Gastroesophageal sphincter (tissue), 4 donors: ENCODE measurements at regions not wholly inside any gene's neighbourhood (a gene's known extent, or its start where the extent isn't known, plus 50 kb on each side); places are given as distances from the start of the nearest gene placed in this dataset.
"Not testable (repeated sequence)": the region's sequence is repeated elsewhere in the genome, so short reads cannot be mapped to it uniquely, and the experiment has no call there.

Experiments used
- ATAC-seq: fragments of 150-250 bp; one replicate; pipeline ENCODE4 v1.9.1; 2016; ENCODE audit warnings: mild to moderate bottlenecking, moderate library complexity
- H3K27ac ChIP-seq, 4 donors: fragments of 200-600 bp; sonication (generic) in 3 of 4; 1 replicate in 3 of 4; 2 replicates in 1 of 4; pipeline ENCODE4 v1.5.1; 2016 to 2019
- H3K27me3 ChIP-seq: fragments of 200-600 bp; sonication (generic); one replicate; pipeline ENCODE4 v1.5.1; 2019
- H3K36me3 ChIP-seq, 2 donors: fragments of 200-600 bp; sonication (generic); one replicate each; pipeline ENCODE4 v1.5.1; 2019; ENCODE audit warnings: control low read depth in 1 of 2
- H3K4me1 ChIP-seq, 3 donors: fragments of 200-600 bp; sonication (generic); 1 replicate in 2 of 3; 2 replicates in 1 of 3; pipeline ENCODE4 v1.5.1; 2016 to 2019; ENCODE audit warnings: control low read depth in 2 of 3
- H3K4me3 ChIP-seq, 2 donors: fragments of 200-600 bp; sonication (generic); one replicate each; pipeline ENCODE4 v1.5.1; 2019; ENCODE audit warnings: mild to moderate bottlenecking in 1 of 2, moderate library complexity in 1 of 2
- H3K9me3 ChIP-seq, 3 donors: fragments of 200-600 bp; sonication (generic); one replicate each; pipeline ENCODE4 v1.5.1; 2017 to 2019; ENCODE audit warnings: control low read depth in 2 of 3
- POLR2AphosphoS5 ChIP-seq: sonication (generic); formaldehyde crosslinking; IDR thresholded peaks from one replicate; pipeline ENCODE4 v1.6.1; 2017; ENCODE audit warnings: antibody characterized with exemption
- WGBS, 2 donors: methylation state at CpG; one replicate each; pipeline ENCODE4 v1.1.5; 2018; ENCODE audit warnings: low coverage in 1 of 2; 5-methylcytosine and 5-hydroxymethylcytosine counted together
- TF ChIP-seq, protein P1 (sequence below), 4 experiments: fragments of 200-600 bp in 2 of 4; fragments of 450-650 bp in 2 of 4; sonication (generic) in 1 of 4; IDR thresholded peaks; one replicate each; pipeline ENCODE4 v1.5.1; 2017 to 2019; ENCODE audit warnings: antibody characterized with exemption in 4 of 4, mild to moderate bottlenecking in 2 of 4, moderate library complexity in 2 of 4

- ATAC-seq, result no peak
Measured at GRCh38 chr7:68629-69028, 123.7 kb upstream of the FAM20C start.

DNA sequence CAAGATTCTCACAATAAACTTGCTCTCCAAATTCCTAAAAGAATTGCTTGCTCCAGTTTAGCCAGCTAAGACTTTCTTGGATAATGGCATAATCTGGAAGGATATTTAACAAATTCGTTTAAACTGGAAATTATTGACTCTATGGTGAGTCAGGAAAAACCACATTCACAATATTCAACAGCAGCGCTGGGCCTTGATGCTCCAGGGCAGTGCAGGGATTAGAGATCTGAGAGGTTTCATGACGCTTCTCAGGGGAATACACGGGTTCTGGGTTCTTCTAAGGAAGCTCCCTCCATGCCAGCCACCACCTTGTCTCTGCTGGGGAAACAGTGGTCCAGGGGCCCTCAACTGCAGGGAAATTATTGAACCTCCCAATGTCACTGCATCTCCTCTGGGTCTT is 123.3 kb upstream of the FAM20C start:
- not testable (repeated sequence) for H3K4me3 ChIP-seq, H3K9me3 ChIP-seq, ATAC-seq, H3K27me3 ChIP-seq, H3K36me3 ChIP-seq
- H3K4me1 ChIP-seq, result peaks cover 0 to 24% (median 12%) of the 10 kb centered on the region in 3 donors
- WGBS, 2 donors, result no CpG with 5 or more reads among the region's 4 CpGs
- peak overlapping the region in 2 of 4 donors; percentile 48 to 70 for H3K27ac ChIP-seq

More at GRCh38 chr7:68629-69028, 123.7 kb upstream of the FAM20C start:
- H3K36me3 ChIP-seq, result no peaks in the 10 kb centered on the region
- TF ChIP-seq POLR2AphosphoS5, result no peak
- TF ChIP-seq, protein P1, sequence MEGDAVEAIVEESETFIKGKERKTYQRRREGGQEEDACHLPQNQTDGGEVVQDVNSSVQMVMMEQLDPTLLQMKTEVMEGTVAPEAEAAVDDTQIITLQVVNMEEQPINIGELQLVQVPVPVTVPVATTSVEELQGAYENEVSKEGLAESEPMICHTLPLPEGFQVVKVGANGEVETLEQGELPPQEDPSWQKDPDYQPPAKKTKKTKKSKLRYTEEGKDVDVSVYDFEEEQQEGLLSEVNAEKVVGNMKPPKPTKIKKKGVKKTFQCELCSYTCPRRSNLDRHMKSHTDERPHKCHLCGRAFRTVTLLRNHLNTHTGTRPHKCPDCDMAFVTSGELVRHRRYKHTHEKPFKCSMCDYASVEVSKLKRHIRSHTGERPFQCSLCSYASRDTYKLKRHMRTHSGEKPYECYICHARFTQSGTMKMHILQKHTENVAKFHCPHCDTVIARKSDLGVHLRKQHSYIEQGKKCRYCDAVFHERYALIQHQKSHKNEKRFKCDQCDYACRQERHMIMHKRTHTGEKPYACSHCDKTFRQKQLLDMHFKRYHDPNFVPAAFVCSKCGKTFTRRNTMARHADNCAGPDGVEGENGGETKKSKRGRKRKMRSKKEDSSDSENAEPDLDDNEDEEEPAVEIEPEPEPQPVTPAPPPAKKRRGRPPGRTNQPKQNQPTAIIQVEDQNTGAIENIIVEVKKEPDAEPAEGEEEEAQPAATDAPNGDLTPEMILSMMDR (IDR thresholded peaks at IDR 0.05), result peak in 2 of 4 experiments; percentile 12 to 14
- 77 to 96% methylated on average over 5 to 6 of the region's 17 CpGs for WGBS, 2 donors
- peak overlapping the region in 2 of 4 donors; percentile 48 to 70 for H3K27ac ChIP-seq
- no peaks in the 10 kb centered on the region for H3K9me3 ChIP-seq
- H3K4me1 ChIP-seq, result peaks cover 0 to 28% (median 12%) of the 10 kb centered on the region in 3 donors
- no peak overlapping the region for H3K4me3 ChIP-seq
- H3K27me3 ChIP-seq, result no peaks in the 10 kb centered on the region

DNA sequence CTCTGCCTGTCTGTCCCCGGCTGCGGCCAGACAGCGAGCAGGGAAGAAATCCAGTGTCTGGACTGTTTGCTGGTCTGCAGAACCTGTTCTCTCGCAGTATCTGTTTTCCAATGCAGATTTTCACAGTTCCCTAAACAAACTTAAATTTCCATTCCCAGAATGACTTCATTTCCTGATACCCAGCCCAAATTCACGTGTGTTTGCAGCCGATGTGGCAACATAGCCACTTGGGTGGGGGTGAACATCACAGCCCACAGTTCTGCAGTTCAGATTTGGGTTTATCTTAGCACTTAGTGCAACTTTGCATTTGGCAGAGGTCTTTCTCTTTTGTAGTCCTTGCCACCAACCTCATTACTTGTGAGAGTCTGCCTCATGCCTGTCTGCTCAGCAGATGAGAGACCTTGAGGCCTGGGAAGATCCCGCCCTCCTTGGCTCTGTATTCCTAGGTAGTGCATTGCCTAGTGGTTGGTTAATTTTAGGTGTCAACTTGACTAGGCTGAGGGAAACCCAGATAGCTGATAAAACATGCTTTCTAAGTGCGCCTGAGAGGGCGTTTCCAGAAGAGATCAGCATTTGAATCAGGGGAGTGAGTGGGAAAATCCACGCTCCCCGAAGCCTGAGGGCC is 122.8 kb upstream of the FAM20C start:
- ATAC-seq, result peak; percentile 8
- H3K27me3 ChIP-seq, H3K36me3 ChIP-seq, H3K4me3 ChIP-seq, H3K9me3 ChIP-seq: not testable (repeated sequence)
- Histone ChIP-seq H3K27ac (peak overlapping the region in 3 of 4 donors; percentile 64 to 72 (median 68)), H3K4me1 (peaks cover 0 to 18% (median 7%) of the 10 kb centered on the region in 3 donors)
- WGBS, 2 donors, result 77 to 82% methylated on average over 2 to 5 of the region's 11 CpGs

DNA sequence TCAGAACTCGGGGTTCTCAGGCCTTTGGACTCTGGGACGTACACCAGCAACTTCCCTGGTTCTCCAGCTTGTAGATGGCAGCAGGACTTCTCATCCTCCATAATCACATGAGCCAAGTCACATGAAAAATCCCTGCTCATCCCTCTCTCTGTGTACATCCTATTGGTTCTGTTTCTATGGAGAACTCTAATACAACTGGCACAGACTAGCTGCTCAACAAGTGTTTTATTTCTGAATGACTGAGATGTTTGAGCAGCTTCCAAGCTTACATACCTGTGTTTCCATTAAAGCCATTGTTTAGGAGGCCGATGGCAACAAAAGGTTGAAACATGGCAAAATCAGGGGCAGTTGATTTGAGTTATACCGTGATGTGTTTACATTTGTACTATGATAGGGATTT is 122.2 kb upstream of the FAM20C start:
- H3K4me1 ChIP-seq, result peaks cover 0 to 12% (median 3%) of the 10 kb centered on the region in 3 donors
- H3K9me3 ChIP-seq, H3K27me3 ChIP-seq, H3K4me3 ChIP-seq, H3K36me3 ChIP-seq: not testable (repeated sequence)
- ATAC-seq, result peak; percentile 33
- WGBS, 2 donors, result 9 to 33% methylated on average over 2 to 3 of the region's 4 CpGs
- H3K27ac ChIP-seq, result peak overlapping the region in 3 of 4 donors; percentile 64 to 72 (median 68)

DNA sequence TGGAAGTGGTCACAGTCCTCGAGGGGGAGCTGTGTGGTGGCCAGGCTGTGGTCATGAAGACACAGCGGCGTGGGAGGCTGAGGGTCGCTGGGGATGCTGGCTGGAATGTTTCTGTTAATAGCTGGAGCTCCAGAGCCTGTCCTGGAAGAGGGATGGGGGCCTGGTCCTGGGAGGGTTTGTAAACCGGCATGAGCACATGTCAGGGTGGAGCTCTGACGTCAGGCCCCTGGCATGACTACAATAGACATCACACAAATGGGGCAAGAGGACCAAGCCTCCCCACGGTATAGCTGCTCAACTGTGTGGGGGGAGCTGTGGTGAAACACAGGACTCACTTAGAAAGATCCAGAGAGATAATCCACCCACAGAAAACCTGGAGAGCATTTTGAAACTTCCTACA is 121.4 kb upstream of the FAM20C start:
- not testable (repeated sequence) for H3K36me3 ChIP-seq, H3K27me3 ChIP-seq, H3K4me3 ChIP-seq, H3K9me3 ChIP-seq
- H3K4me1 ChIP-seq, result peaks cover 0 to 12% (median 3%) of the 10 kb centered on the region in 3 donors
- peak overlapping the region in 3 of 4 donors; percentile 64 to 72 (median 68) for H3K27ac ChIP-seq
- ATAC-seq, result peak; percentile 90
- WGBS, 2 donors, result 7 to 11% methylated on average over 3 of the region's 7 CpGs

DNA sequence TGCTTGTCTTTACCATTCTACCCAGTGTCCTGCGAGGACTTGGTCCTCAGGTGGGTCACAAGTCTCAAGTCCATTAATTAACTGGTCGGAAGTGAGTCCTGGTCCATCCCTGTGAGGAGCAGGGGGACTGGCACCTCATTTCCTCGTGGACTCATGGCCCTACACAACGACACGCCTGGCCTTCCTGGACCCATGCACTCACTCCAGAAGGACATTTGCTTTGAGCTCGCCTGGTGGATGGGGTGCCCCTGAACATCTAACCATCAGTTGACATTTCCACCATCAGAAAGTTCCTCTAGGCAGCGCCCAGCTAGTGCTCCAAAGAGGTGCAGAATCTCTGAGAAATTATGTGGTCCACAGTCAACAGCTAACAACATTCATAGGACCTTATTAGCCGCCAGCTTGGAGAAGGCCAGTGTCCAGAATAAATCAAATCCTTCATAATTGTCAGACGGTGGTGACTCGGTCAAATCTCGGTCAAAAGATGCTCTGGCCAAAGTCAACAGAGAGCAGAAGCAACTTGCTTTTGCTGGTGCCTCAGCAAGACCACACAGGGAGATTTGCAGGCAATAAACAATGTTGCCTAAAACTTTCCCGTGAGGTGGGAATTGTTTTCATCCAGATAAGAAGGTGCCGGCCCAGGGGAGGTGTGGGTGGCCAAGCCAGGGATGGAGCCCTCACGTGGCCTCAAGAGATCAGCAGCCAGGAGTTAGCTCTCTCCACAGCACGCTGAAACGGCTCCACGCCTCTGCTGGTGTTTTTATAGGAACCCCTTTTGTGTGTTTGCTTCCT is 119.9 kb upstream of the FAM20C start:
- H3K27ac ChIP-seq, H3K27me3 ChIP-seq, H3K4me3 ChIP-seq, H3K9me3 ChIP-seq, ATAC-seq, H3K36me3 ChIP-seq: not testable (repeated sequence)
- peaks cover 0 to 12% (median 3%) of the 10 kb centered on the region in 3 donors for H3K4me1 ChIP-seq
- WGBS, 2 donors, result 94% methylated on average over 2 of the region's 17 CpGs; no CpG with 5 or more reads in 1 of the 2 donors

- H3K36me3 ChIP-seq, ATAC-seq, H3K9me3 ChIP-seq, H3K27ac ChIP-seq, H3K4me1 ChIP-seq, H3K27me3 ChIP-seq, H3K4me3 ChIP-seq: not testable (repeated sequence)
- no CpG with 5 or more reads among the region's 5 CpGs for WGBS, 2 donors
Measured at GRCh38 chr7:73058-73331, 119.4 kb upstream of the FAM20C start.

GRCh38 chr7:74008-74540 is 118.3 kb upstream of the FAM20C start:
- not testable (repeated sequence) for H3K36me3 ChIP-seq, H3K9me3 ChIP-seq, H3K4me1 ChIP-seq, H3K27me3 ChIP-seq, ATAC-seq, H3K27ac ChIP-seq, H3K4me3 ChIP-seq
- WGBS, 2 donors, result 37 to 80% methylated on average over 2 to 3 of the region's 4 CpGs

DNA sequence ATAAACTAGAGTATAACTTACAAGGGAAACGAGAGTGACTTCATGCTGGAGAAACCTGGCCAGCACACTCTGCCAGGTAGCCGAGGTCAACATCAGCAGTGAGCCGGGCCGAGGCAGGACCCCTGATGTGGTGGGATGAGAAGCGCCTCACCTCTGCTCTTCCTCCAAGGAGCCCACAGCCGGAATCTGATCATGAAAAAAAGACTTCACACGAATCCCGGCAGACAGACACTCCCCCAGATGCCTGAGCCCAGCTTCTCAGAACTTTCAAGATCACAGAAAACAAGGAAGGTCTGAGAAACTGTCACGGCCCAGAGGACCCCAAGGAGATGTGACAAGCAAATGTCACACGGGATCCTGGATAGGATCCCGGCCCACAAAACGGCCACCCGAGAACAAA is 116.9 kb upstream of the FAM20C start:
- not testable (repeated sequence) for H3K4me3 ChIP-seq, H3K9me3 ChIP-seq, H3K36me3 ChIP-seq, H3K27me3 ChIP-seq, H3K4me1 ChIP-seq, H3K27ac ChIP-seq, ATAC-seq
- 87% methylated on average over 5 of the region's 13 CpGs; no CpG with 5 or more reads in 1 of the 2 donors for WGBS, 2 donors

GRCh38 chr7:76202-76601 is 116.2 kb upstream of the FAM20C start:
- H3K4me3 ChIP-seq, H3K27ac ChIP-seq, ATAC-seq, H3K36me3 ChIP-seq, H3K27me3 ChIP-seq, H3K9me3 ChIP-seq: not testable (repeated sequence)
- no CpG with 5 or more reads among the region's 11 CpGs for WGBS, 2 donors
- H3K4me1 ChIP-seq, result peaks cover 0 to 11% (median 0%) of the 10 kb centered on the region in 3 donors

GRCh38 chr7:76829-77395 is 115.5 kb upstream of the FAM20C start:
- not testable (repeated sequence) for H3K27me3 ChIP-seq, H3K9me3 ChIP-seq, H3K27ac ChIP-seq, H3K4me3 ChIP-seq, H3K36me3 ChIP-seq
- WGBS, 2 donors, result 20 to 27% methylated on average over 1 to 4 of the region's 11 CpGs
- peak; percentile 44 for ATAC-seq
- peaks cover 0 to 11% (median 0%) of the 10 kb centered on the region in 3 donors for H3K4me1 ChIP-seq

DNA sequence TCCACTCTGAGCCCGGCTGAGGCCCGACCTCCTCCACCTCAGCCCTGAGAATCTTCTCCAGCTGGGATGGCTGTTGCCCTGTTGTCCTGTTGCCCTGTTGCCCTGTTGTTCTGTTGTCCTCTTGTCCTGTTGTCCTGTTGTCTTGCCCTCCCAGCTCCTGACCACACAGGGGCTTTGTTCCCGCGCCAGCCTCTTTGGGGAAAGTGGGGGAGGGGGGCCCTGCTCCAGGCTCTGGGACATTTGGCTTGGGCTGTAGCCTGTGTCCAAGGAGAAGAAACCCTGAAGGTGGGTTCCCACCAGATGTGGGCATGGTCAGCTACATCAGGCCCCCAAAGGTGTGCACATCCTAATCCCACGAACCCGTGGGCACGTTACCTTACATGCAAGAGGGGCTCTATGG is 113.5 kb upstream of the FAM20C start:
- ATAC-seq, H3K9me3 ChIP-seq, H3K27ac ChIP-seq, H3K27me3 ChIP-seq, H3K36me3 ChIP-seq, H3K4me3 ChIP-seq: not testable (repeated sequence)
- H3K4me1 ChIP-seq, result peaks cover 0 to 11% (median 0%) of the 10 kb centered on the region in 3 donors
- WGBS, 2 donors, result no CpG with 5 or more reads among the region's 7 CpGs
